ENCODE measurements at regions not wholly inside any gene's neighbourhood (a gene's known extent, or its start where the extent isn't known, plus 50 kb on each side); places are given as distances from the start of the nearest gene placed in this dataset.

GRCh38 chr15:25587616-25588340 lies 149.0 kb upstream of the UBE3A start:
- WGBS, 2 experiments (ENCODE audit: insufficient coverage in 1 of 2, insufficient read length in 1 of 2): 82 to 83% methylated on average over 5 to 7 of the region's 7 CpGs
- H3K27me3 Mint-ChIP-seq (ENCODE audit: insufficient read depth): peaks cover 4% of the 10 kb centered on the region
- H3K4me3 ChIP-seq (ENCODE audit: low read length): no peak overlapping the region
- H3K27ac ChIP-seq (ENCODE audit: low read depth, low read length): no peak overlapping the region
- no peaks in the 10 kb centered on the region for H3K4me1 Mint-ChIP-seq
- no peak for TF ChIP-seq CTCF (conservative IDR thresholded peaks at IDR 0.05)
- no peak overlapping the region for H3K27ac Mint-ChIP-seq
- H3K4me1 ChIP-seq (ENCODE audit: control insufficient read depth, insufficient read depth, low read length): no peaks in the 10 kb centered on the region
- H3K9me3 Mint-ChIP-seq: peaks cover 11% of the 10 kb centered on the region
- H3K4me3 Mint-ChIP-seq: no peak overlapping the region
- peaks cover 8% of the 10 kb centered on the region for H3K9me3 ChIP-seq (ENCODE audit: control insufficient read depth, low read length)
- H3K27me3 ChIP-seq (ENCODE audit: control insufficient read depth, insufficient read depth, low read length, poor library complexity, severe bottlenecking): no peaks in the 10 kb centered on the region
- no peaks in the 10 kb centered on the region for H3K36me3 Mint-ChIP-seq (ENCODE audit: low read depth)
- H3K9ac ChIP-seq (ENCODE audit: extremely low read depth, low read length, poor library complexity, severe bottlenecking): no peak overlapping the region
- DNase-seq: no peak
- H3K36me3 ChIP-seq (ENCODE audit: control insufficient read depth, insufficient read depth, low read length): no peaks in the 10 kb centered on the region

GRCh38 chr15:25582886-25583285 lies 144.1 kb upstream of the UBE3A start:
- H3K9me3 ChIP-seq (ENCODE audit: control insufficient read depth, low read length): no peaks in the 10 kb centered on the region
- H3K4me3 ChIP-seq (ENCODE audit: low read length): no peak overlapping the region
- no peak overlapping the region for H3K27ac ChIP-seq (ENCODE audit: low read depth, low read length)
- no peak overlapping the region for H3K4me3 Mint-ChIP-seq
- no peaks in the 10 kb centered on the region for H3K4me1 Mint-ChIP-seq
- no peaks in the 10 kb centered on the region for H3K36me3 ChIP-seq (ENCODE audit: control insufficient read depth, insufficient read depth, low read length)
- H3K36me3 Mint-ChIP-seq (ENCODE audit: low read depth): no peaks in the 10 kb centered on the region
- DNase-seq: no peak
- 78 to 88% methylated on average over 3 to 4 of the region's 4 CpGs for WGBS, 2 experiments (ENCODE audit: insufficient coverage in 1 of 2, insufficient read length in 1 of 2)
- H3K9ac ChIP-seq (ENCODE audit: extremely low read depth, low read length, poor library complexity, severe bottlenecking): no peak overlapping the region
- no peak for TF ChIP-seq CTCF (conservative IDR thresholded peaks at IDR 0.05)
- no peak overlapping the region for H3K27ac Mint-ChIP-seq
- H3K9me3 Mint-ChIP-seq: peaks cover 11% of the 10 kb centered on the region
- H3K4me1 ChIP-seq (ENCODE audit: control insufficient read depth, insufficient read depth, low read length): no peaks in the 10 kb centered on the region
- no peaks in the 10 kb centered on the region for H3K27me3 ChIP-seq (ENCODE audit: control insufficient read depth, insufficient read depth, low read length, poor library complexity, severe bottlenecking)
- no peaks in the 10 kb centered on the region for H3K27me3 Mint-ChIP-seq (ENCODE audit: insufficient read depth)

GRCh38 chr15:25579127-25579526 lies 140.3 kb upstream of the UBE3A start:
- peaks cover 2% of the 10 kb centered on the region for H3K4me1 Mint-ChIP-seq
- H3K9ac ChIP-seq (ENCODE audit: extremely low read depth, low read length, poor library complexity, severe bottlenecking): no peak overlapping the region
- no peak for TF ChIP-seq CTCF (conservative IDR thresholded peaks at IDR 0.05)
- H3K9me3 Mint-ChIP-seq: no peaks in the 10 kb centered on the region
- H3K4me3 Mint-ChIP-seq: no peak overlapping the region
- no peaks in the 10 kb centered on the region for H3K27me3 ChIP-seq (ENCODE audit: control insufficient read depth, insufficient read depth, low read length, poor library complexity, severe bottlenecking)
- H3K27ac Mint-ChIP-seq: no peak overlapping the region
- H3K4me3 ChIP-seq (ENCODE audit: low read length): no peak overlapping the region
- DNase-seq: no peak
- H3K27me3 Mint-ChIP-seq (ENCODE audit: insufficient read depth): peaks cover 2% of the 10 kb centered on the region
- H3K36me3 ChIP-seq (ENCODE audit: control insufficient read depth, insufficient read depth, low read length): no peaks in the 10 kb centered on the region
- H3K36me3 Mint-ChIP-seq (ENCODE audit: low read depth): no peaks in the 10 kb centered on the region
- WGBS, 2 experiments (ENCODE audit: insufficient coverage in 1 of 2, insufficient read length in 1 of 2): 97% methylated on average over 2 of the region's 2 CpGs; no CpG with 5 or more reads in 1 of the 2 experiments
- H3K4me1 ChIP-seq (ENCODE audit: control insufficient read depth, insufficient read depth, low read length): no peaks in the 10 kb centered on the region
- no peaks in the 10 kb centered on the region for H3K9me3 ChIP-seq (ENCODE audit: control insufficient read depth, low read length)
- no peak overlapping the region for H3K27ac ChIP-seq (ENCODE audit: low read depth, low read length)

All from endodermal cell (in vitro differentiated cells).